ENCODE measurements at regions not wholly inside any gene's neighbourhood (a gene's known extent, or its start where the extent isn't known, plus 50 kb on each side); places are given as distances from the start of the nearest gene placed in this dataset.

DNA sequence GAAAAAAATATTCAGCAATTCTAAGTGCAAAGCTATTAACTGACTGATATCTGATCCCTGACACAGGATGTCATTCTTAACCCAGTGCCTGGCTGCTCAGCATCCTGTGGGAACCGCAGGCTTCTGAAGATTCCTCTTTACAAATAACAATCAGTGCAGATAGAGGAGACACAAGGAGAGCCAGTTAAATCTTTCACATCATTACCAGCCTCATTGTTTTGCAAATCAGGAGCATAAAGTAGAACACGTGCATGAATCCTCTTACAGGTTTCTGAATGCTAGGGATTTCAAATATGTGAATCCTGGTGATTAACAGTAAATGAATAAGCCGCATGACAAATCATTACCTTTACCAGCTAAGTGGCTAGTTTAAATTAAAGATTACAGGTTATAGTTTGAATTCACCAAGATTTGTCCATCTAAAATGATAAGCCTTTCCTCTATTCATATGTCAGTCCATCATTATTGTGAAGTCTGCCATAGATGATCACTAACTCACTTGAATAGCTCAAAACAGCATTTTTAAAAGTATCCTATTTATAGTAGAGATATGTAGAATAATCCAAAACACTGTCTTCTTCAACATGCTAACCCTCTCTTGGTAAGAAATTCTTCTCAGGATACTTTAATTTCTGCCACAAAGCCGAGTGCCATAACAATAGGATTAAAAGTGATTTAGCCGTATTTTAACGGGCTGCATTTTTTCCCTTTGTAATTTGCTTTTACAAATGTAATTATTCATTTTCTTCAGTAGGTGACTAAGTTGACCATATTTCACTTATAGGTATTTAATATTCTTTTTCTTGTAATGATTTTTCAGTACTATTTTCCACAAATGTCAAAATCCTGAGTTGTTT is 367.3 kb upstream of the EPHA7 start:
- Histone ChIP-seq H3K27me3 (ENCODE audit: control insufficient read depth, extremely low read depth, insufficient read depth, low read length) (no peaks in the 10 kb centered on the region), H3K9me1 (ENCODE audit: control insufficient read depth, extremely low read depth, insufficient read depth, low read length) (no peaks in the 10 kb centered on the region), H3K4me3 (ENCODE audit: control insufficient read depth in 2 of 3, extremely low read depth in 1 of 3, insufficient read depth in 2 of 3, low read depth in 1 of 3, low read length in 3 of 3) (no peak overlapping the region), H3K4me2 (ENCODE audit: control insufficient read depth, extremely low read depth, insufficient read depth, low read depth, low read length) (no peak overlapping the region), H3K27ac (ENCODE audit: control insufficient read depth, insufficient read depth, low read length) (no peak overlapping the region), H3K9me3 (ENCODE audit: control insufficient read depth, low read depth, low read length) (no peaks in the 10 kb centered on the region), H2AFZ (ENCODE audit: control insufficient read depth, low read length) (no peak overlapping the region), H3K4me1 (ENCODE audit: control insufficient read depth, extremely low read depth, insufficient read depth, low read length) (no peaks in the 10 kb centered on the region), H4K20me1 (ENCODE audit: control insufficient read depth, extremely low read depth, insufficient read depth, low read length) (no peaks in the 10 kb centered on the region), H3K36me3 (ENCODE audit: control insufficient read depth in 2 of 2, extremely low read depth in 1 of 2, insufficient read depth in 2 of 2, low read length in 2 of 2) (no peaks in the 10 kb centered on the region), H3K9ac (ENCODE audit: control insufficient read depth, extremely low read depth, insufficient read depth, low read length) (no peak overlapping the region), H3K79me2 (ENCODE audit: control insufficient read depth, insufficient read depth, low read length) (no peaks in the 10 kb centered on the region)
- dilution Hi-C loops (cut with MboI; ENCODE audit: extremely low pct_ligation_motif_present, low sequenced_read_pairs) = no loop called here
- DNase-seq (ENCODE audit: low read depth, low spot score) = no peak
- no peak for FAIRE-seq
- TF ChIP-seq, protein P1, sequence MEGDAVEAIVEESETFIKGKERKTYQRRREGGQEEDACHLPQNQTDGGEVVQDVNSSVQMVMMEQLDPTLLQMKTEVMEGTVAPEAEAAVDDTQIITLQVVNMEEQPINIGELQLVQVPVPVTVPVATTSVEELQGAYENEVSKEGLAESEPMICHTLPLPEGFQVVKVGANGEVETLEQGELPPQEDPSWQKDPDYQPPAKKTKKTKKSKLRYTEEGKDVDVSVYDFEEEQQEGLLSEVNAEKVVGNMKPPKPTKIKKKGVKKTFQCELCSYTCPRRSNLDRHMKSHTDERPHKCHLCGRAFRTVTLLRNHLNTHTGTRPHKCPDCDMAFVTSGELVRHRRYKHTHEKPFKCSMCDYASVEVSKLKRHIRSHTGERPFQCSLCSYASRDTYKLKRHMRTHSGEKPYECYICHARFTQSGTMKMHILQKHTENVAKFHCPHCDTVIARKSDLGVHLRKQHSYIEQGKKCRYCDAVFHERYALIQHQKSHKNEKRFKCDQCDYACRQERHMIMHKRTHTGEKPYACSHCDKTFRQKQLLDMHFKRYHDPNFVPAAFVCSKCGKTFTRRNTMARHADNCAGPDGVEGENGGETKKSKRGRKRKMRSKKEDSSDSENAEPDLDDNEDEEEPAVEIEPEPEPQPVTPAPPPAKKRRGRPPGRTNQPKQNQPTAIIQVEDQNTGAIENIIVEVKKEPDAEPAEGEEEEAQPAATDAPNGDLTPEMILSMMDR (optimal IDR thresholded peaks at IDR 0.05 in 1 of 3, IDR thresholded peaks at IDR 0.05 in 1 of 3, conservative IDR thresholded peaks at IDR 0.05 in 1 of 3; ENCODE audit: extremely low read depth in 1 of 3, insufficient read depth in 2 of 3, low read length in 3 of 3) = no peak
- TF ChIP-seq EZH2 (IDR thresholded peaks at IDR 0.05; ENCODE audit: low read length) = no peak

DNA sequence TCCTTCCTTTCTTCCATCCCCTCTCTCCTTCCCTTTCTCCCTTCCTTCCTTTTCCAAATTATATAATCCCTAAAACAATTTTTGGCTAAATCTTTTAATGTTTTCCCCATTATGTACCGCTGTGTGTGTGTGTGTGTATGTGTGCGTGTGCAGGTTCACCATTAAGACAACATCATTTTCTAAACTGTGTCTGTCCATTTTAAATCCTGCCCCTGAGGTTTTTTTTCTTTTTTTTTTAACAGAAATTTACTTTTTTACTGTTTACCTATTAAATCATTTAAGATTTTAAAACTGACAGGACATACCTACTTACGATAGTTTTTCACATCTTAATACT is 366.3 kb upstream of the EPHA7 start:
- no peak overlapping the region for H3K9ac ChIP-seq (ENCODE audit: control insufficient read depth, extremely low read depth, insufficient read depth, low read length)
- no peaks in the 10 kb centered on the region for H3K4me1 ChIP-seq (ENCODE audit: control insufficient read depth, extremely low read depth, insufficient read depth, low read length)
- no peaks in the 10 kb centered on the region for H3K9me3 ChIP-seq (ENCODE audit: control insufficient read depth, low read depth, low read length)
- H3K27ac ChIP-seq (ENCODE audit: control insufficient read depth, insufficient read depth, low read length) = no peak overlapping the region
- no peaks in the 10 kb centered on the region for H3K9me1 ChIP-seq (ENCODE audit: control insufficient read depth, extremely low read depth, insufficient read depth, low read length)
- TF ChIP-seq EZH2 (IDR thresholded peaks at IDR 0.05; ENCODE audit: low read length) = no peak
- TF ChIP-seq, protein P1 (optimal IDR thresholded peaks at IDR 0.05 in 1 of 3, IDR thresholded peaks at IDR 0.05 in 1 of 3, conservative IDR thresholded peaks at IDR 0.05 in 1 of 3; ENCODE audit: extremely low read depth in 1 of 3, insufficient read depth in 2 of 3, low read length in 3 of 3) = no peak
- no peaks in the 10 kb centered on the region for H3K79me2 ChIP-seq (ENCODE audit: control insufficient read depth, insufficient read depth, low read length)
- H4K20me1 ChIP-seq (ENCODE audit: control insufficient read depth, extremely low read depth, insufficient read depth, low read length) = no peaks in the 10 kb centered on the region
- no peaks in the 10 kb centered on the region for H3K36me3 ChIP-seq (ENCODE audit: control insufficient read depth in 2 of 2, extremely low read depth in 1 of 2, insufficient read depth in 2 of 2, low read length in 2 of 2)
- no peak for FAIRE-seq
- dilution Hi-C loops (cut with MboI; ENCODE audit: extremely low pct_ligation_motif_present, low sequenced_read_pairs) = no loop called here
- H3K4me2 ChIP-seq (ENCODE audit: control insufficient read depth, extremely low read depth, insufficient read depth, low read depth, low read length) = no peak overlapping the region
- H2AFZ ChIP-seq (ENCODE audit: control insufficient read depth, low read length) = no peak overlapping the region
- no peaks in the 10 kb centered on the region for H3K27me3 ChIP-seq (ENCODE audit: control insufficient read depth, extremely low read depth, insufficient read depth, low read length)
- no peak overlapping the region for H3K4me3 ChIP-seq (ENCODE audit: control insufficient read depth in 2 of 3, extremely low read depth in 1 of 3, insufficient read depth in 2 of 3, low read depth in 1 of 3, low read length in 3 of 3)
- DNase-seq (ENCODE audit: low read depth, low spot score) = no peak
